SK-N-MC (cell line): ENCODE measurements at regions not wholly inside any gene's neighbourhood (a gene's known extent, or its start where the extent isn't known, plus 50 kb on each side); places are given as distances from the start of the nearest gene placed in this dataset.

ENCODE experiments used
- DNase-seq: peaks from one replicate; pipeline ENCODE4 v3.0.0-alpha.2; 2011; ENCODE audit warnings: low read depth, low spot score
- H3K27ac ChIP-seq: fragments of 200-600 bp; sonication (generic); 2 replicates; pipeline ENCODE4 v1.5.1; 2016; ENCODE audit warnings: mixed run types
- H3K36me3 ChIP-seq: fragments of 200-600 bp; sonication (generic); 2 replicates; pipeline ENCODE4 v1.6.1; 2017; ENCODE audit warnings: antibody characterized with exemption, low read length, mixed read lengths; ENCODE audit not compliant: insufficient read depth
- H3K4me3 ChIP-seq: fragments of 200-600 bp; sonication (generic); 2 replicates; pipeline ENCODE4 v1.5.1; 2016
- H3K9ac ChIP-seq: fragments of 200-600 bp; sonication (generic); 2 replicates; pipeline ENCODE4 v1.8.0; 2017; ENCODE audit warnings: mixed run types, mixed read lengths; ENCODE audit not compliant: insufficient read length
- H3K9me3 ChIP-seq: fragments of 200-600 bp; sonication (generic); 2 replicates; pipeline ENCODE4 v1.6.1; 2017; ENCODE audit warnings: low read depth, mild to moderate bottlenecking, antibody characterized with exemption, low read length, moderate library complexity, mixed read lengths
- EZH2 ChIP-seq: fragments of 200-600 bp; sonication (generic); IDR thresholded peaks from one replicate; pipeline ENCODE4 v1.6.1; 2017; ENCODE audit warnings: antibody characterized with exemption
- FOXP2 ChIP-seq: optimal IDR thresholded peaks from 2 replicates; pipeline ENCODE3; 2011; ENCODE audit warnings: mild to moderate bottlenecking, moderate library complexity; ENCODE audit not compliant: insufficient read depth; ENCODE audit errors: extremely low read length, control extremely low read depth
- POLR2AphosphoS5 ChIP-seq: IDR thresholded peaks from 2 replicates; pipeline ENCODE4 v1.6.1; 2012; ENCODE audit warnings: mild to moderate bottlenecking, low read depth, low read length, borderline replicate concordance

- Histone ChIP-seq H3K27ac (no peak overlapping the region), H3K4me3 (no peak overlapping the region), H3K9me3 (no peaks in the 10 kb centered on the region), H3K9ac (no peak overlapping the region), H3K36me3 (no peaks in the 10 kb centered on the region)
- no peak for DNase-seq
- TF ChIP-seq POLR2AphosphoS5 (no peak), FOXP2 (no peak), EZH2 (no peak)
Measured at GRCh38 chr2:74742471-74742870, 88.4 kb downstream of the SEMA4F start.

- Histone ChIP-seq H3K9ac (no peak overlapping the region), H3K9me3 (no peaks in the 10 kb centered on the region), H3K27ac (no peak overlapping the region), H3K36me3 (no peaks in the 10 kb centered on the region), H3K4me3 (no peak overlapping the region)
- DNase-seq, result no peak
- TF ChIP-seq POLR2AphosphoS5 (no peak), FOXP2 (no peak), EZH2 (no peak)
Measured at GRCh38 chr2:74743039-74743438, 89.0 kb downstream of the SEMA4F start.

GRCh38 chr2:74743778-74744177, 89.7 kb downstream of the SEMA4F start:
- TF ChIP-seq POLR2AphosphoS5, result no peak

GRCh38 chr2:74744731-74745515, 89.0 kb upstream of the HK2 start:
- Histone ChIP-seq H3K9me3 (no peaks in the 10 kb centered on the region), H3K36me3 (no peaks in the 10 kb centered on the region), H3K9ac (no peak overlapping the region), H3K27ac (no peak overlapping the region), H3K4me3 (no peak overlapping the region)
- no peak for DNase-seq
- no peak for TF ChIP-seq FOXP2
- TF ChIP-seq POLR2AphosphoS5, result no peak
- no peak for TF ChIP-seq EZH2

More at GRCh38 chr2:74743778-74744177, 89.7 kb downstream of the SEMA4F start:
- no peaks in the 10 kb centered on the region for H3K36me3 ChIP-seq
- no peak overlapping the region for H3K27ac ChIP-seq
- DNase-seq, result no peak
- H3K9ac ChIP-seq, result no peak overlapping the region
- H3K4me3 ChIP-seq, result no peak overlapping the region
- no peaks in the 10 kb centered on the region for H3K9me3 ChIP-seq

GRCh38 chr2:74745766-74746165, 88.2 kb upstream of the HK2 start:
- H3K9me3 ChIP-seq, result no peaks in the 10 kb centered on the region
- no peak for DNase-seq
- no peak overlapping the region for H3K9ac ChIP-seq
- H3K4me3 ChIP-seq, result no peak overlapping the region
- no peaks in the 10 kb centered on the region for H3K36me3 ChIP-seq
- TF ChIP-seq FOXP2 (no peak), EZH2 (no peak), POLR2AphosphoS5 (no peak)
- H3K27ac ChIP-seq, result no peak overlapping the region

GRCh38 chr2:74746480-74746879, 87.4 kb upstream of the HK2 start:
- no peak overlapping the region for H3K9ac ChIP-seq
- no peak for DNase-seq
- H3K36me3 ChIP-seq, result no peaks in the 10 kb centered on the region
- TF ChIP-seq POLR2AphosphoS5 (no peak), FOXP2 (no peak), EZH2 (no peak)
- H3K4me3 ChIP-seq, result no peak overlapping the region
- no peaks in the 10 kb centered on the region for H3K9me3 ChIP-seq
- H3K27ac ChIP-seq, result no peak overlapping the region

GRCh38 chr2:74747411-74748080, 86.4 kb upstream of the HK2 start:
- TF ChIP-seq EZH2 (no peak), FOXP2 (no peak), POLR2AphosphoS5 (no peak)
- Histone ChIP-seq H3K27ac (no peak overlapping the region), H3K9me3 (no peaks in the 10 kb centered on the region), H3K9ac (no peak overlapping the region), H3K36me3 (no peaks in the 10 kb centered on the region), H3K4me3 (no peak overlapping the region)
- DNase-seq, result no peak

- Histone ChIP-seq H3K27ac (no peak overlapping the region), H3K9ac (no peak overlapping the region), H3K36me3 (no peaks in the 10 kb centered on the region), H3K9me3 (no peaks in the 10 kb centered on the region), H3K4me3 (no peak overlapping the region)
- TF ChIP-seq POLR2AphosphoS5, result no peak
- no peak for TF ChIP-seq FOXP2
- no peak for TF ChIP-seq EZH2
- DNase-seq, result no peak
Measured at GRCh38 chr2:74748665-74749064, 85.3 kb upstream of the HK2 start.
